ENCODE measurements at regions not wholly inside any gene's neighbourhood (a gene's known extent, or its start where the extent isn't known, plus 50 kb on each side); places are given as distances from the start of the nearest gene placed in this dataset.

DNA sequence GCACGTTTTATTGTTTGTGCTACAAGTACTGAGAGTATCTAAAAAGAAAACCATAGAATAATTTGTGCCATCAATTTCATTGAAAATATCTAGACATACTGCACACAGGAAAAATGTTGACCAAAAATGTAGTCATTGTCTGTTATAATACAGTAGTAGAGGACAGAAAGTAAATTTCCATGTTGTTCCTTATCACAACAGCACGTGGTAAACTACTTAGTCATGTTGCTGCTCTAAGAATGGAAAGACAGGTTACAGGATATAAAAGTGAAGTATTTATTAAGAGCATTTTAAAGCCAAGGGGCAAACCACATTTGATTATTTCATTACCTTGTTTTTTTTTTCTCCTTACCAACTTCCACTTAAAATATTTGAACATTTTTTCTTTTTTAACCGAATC is 89.0 kb upstream of the CEP85L start:
- no peak overlapping the region for H2BK5ac ChIP-seq (ENCODE audit: low read length)
- peaks cover 0 to 2% of the 10 kb centered on the region in 2 donors for H3K4me1 ChIP-seq (ENCODE audit: control insufficient read depth in 2 of 2, insufficient read depth in 1 of 2, low read depth in 1 of 2, low read length in 2 of 2)
- H3K9ac ChIP-seq (ENCODE audit: low read depth, low read length, poor library complexity), result no peak overlapping the region
- no peak overlapping the region for H2AK5ac ChIP-seq (ENCODE audit: low read depth, low read length)
- H3K27me3 ChIP-seq (ENCODE audit: control insufficient read depth in 3 of 3, insufficient read depth in 3 of 3, low read depth in 1 of 3, low read length in 3 of 3), result no peaks in the 10 kb centered on the region
- H2AFZ ChIP-seq (ENCODE audit: low read length), result no peak overlapping the region
- H2BK15ac ChIP-seq (ENCODE audit: low read length), result no peak overlapping the region
- H3K18ac ChIP-seq (ENCODE audit: low read length), result no peak overlapping the region
- no peak overlapping the region for H3K4me3 ChIP-seq (ENCODE audit: low read length in 2 of 2)
- H3K27ac ChIP-seq (replicated peaks; ENCODE audit: low read length), result no peak overlapping the region
- H3K36me3 ChIP-seq (replicated peaks in 1 of 2; ENCODE audit: control insufficient read depth in 2 of 2, insufficient read depth in 2 of 2, low read length in 2 of 2), result no peaks in the 10 kb centered on the region
- H2BK12ac ChIP-seq (ENCODE audit: low read length), result no peak overlapping the region
- no peaks in the 10 kb centered on the region for H3K9me3 ChIP-seq (replicated peaks in 1 of 2; ENCODE audit: control insufficient read depth in 2 of 2, insufficient read depth in 1 of 2, low read depth in 1 of 2, low read length in 2 of 2)
- peaks cover 3% of the 10 kb centered on the region for H3K79me1 ChIP-seq (ENCODE audit: low read depth, low read length)
- H3K4ac ChIP-seq (ENCODE audit: low read length), result no peak overlapping the region
- no peak overlapping the region for H3K4me2 ChIP-seq (ENCODE audit: insufficient read depth, low read length, poor library complexity, severe bottlenecking)
- H4K8ac ChIP-seq (ENCODE audit: low read depth, low read length), result no peak overlapping the region
- H3K23ac ChIP-seq (ENCODE audit: low read depth, low read length, poor library complexity), result no peak overlapping the region
- WGBS, 2 donors (ENCODE audit: extremely low coverage in 2 of 2, insufficient read length in 2 of 2, insufficient replicate concordance in 1 of 2), result 100% methylated on average over 1 of the region's 3 CpGs
- no peak overlapping the region for H2BK120ac ChIP-seq (ENCODE audit: low read depth, low read length)
- no peak overlapping the region for H4K91ac ChIP-seq (ENCODE audit: low read depth, low read length, poor library complexity)
- no peak overlapping the region for H3K14ac ChIP-seq (ENCODE audit: low read length)
- no peak for DNase-seq (ENCODE audit: low spot score)

DNA sequence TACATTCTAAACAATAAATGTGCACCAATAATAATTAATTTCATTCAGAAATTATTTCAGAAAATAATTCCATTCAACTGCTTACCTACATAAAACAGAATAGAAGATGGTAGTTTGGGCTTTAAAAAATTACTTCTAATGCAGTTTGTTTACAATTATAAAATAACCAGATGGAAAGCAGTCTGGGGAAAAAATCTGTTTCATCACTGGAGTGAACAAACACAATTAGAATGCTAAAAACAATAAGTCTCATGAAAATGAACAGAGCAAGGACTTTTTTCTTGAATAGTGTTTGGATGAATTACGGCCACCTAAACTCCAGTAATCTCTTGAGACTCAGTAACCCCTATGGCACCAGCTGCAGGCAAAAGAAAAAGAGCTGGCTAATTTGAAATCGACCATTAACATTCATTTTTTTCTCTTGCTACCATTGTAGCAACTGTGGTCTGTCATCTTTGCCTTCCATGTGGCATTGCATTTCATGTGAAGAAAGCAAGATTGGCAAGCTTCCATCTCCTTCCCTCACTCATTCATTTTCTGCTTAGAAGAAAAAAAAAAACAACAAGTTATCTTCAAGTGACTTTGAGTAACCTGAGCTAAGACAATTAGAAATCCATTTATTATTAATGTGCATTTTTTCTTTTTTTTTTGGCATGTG is 88.4 kb upstream of the CEP85L start:
- H3K4me2 ChIP-seq (ENCODE audit: insufficient read depth, low read length, poor library complexity, severe bottlenecking), result no peak overlapping the region
- peaks cover 3% of the 10 kb centered on the region for H3K79me1 ChIP-seq (ENCODE audit: low read depth, low read length)
- no peak overlapping the region for H3K9ac ChIP-seq (ENCODE audit: low read depth, low read length, poor library complexity)
- H3K27me3 ChIP-seq (ENCODE audit: control insufficient read depth in 3 of 3, insufficient read depth in 3 of 3, low read depth in 1 of 3, low read length in 3 of 3), result no peaks in the 10 kb centered on the region
- H2BK120ac ChIP-seq (ENCODE audit: low read depth, low read length), result no peak overlapping the region
- H4K8ac ChIP-seq (ENCODE audit: low read depth, low read length), result no peak overlapping the region
- H4K91ac ChIP-seq (ENCODE audit: low read depth, low read length, poor library complexity), result no peak overlapping the region
- no peak overlapping the region for H2AK5ac ChIP-seq (ENCODE audit: low read depth, low read length)
- WGBS, 2 donors (ENCODE audit: extremely low coverage in 2 of 2, insufficient read length in 2 of 2, insufficient replicate concordance in 1 of 2), result no CpG with 5 or more reads among the region's 2 CpGs
- H2BK15ac ChIP-seq (ENCODE audit: low read length), result no peak overlapping the region
- no peak overlapping the region for H3K14ac ChIP-seq (ENCODE audit: low read length)
- H2AFZ ChIP-seq (ENCODE audit: low read length), result no peak overlapping the region
- no peaks in the 10 kb centered on the region for H3K9me3 ChIP-seq (replicated peaks in 1 of 2; ENCODE audit: control insufficient read depth in 2 of 2, insufficient read depth in 1 of 2, low read depth in 1 of 2, low read length in 2 of 2)
- no peaks in the 10 kb centered on the region for H3K36me3 ChIP-seq (replicated peaks in 1 of 2; ENCODE audit: control insufficient read depth in 2 of 2, insufficient read depth in 2 of 2, low read length in 2 of 2)
- DNase-seq (ENCODE audit: low spot score), result no peak
- no peak overlapping the region for H3K27ac ChIP-seq (replicated peaks; ENCODE audit: low read length)
- peaks cover 0 to 2% of the 10 kb centered on the region in 2 donors for H3K4me1 ChIP-seq (ENCODE audit: control insufficient read depth in 2 of 2, insufficient read depth in 1 of 2, low read depth in 1 of 2, low read length in 2 of 2)
- no peak overlapping the region for H3K18ac ChIP-seq (ENCODE audit: low read length)
- no peak overlapping the region for H2BK5ac ChIP-seq (ENCODE audit: low read length)
- no peak overlapping the region for H3K4me3 ChIP-seq (ENCODE audit: low read length in 2 of 2)
- no peak overlapping the region for H2BK12ac ChIP-seq (ENCODE audit: low read length)
- H3K23ac ChIP-seq (ENCODE audit: low read depth, low read length, poor library complexity), result no peak overlapping the region
- no peak overlapping the region for H3K4ac ChIP-seq (ENCODE audit: low read length)

DNA sequence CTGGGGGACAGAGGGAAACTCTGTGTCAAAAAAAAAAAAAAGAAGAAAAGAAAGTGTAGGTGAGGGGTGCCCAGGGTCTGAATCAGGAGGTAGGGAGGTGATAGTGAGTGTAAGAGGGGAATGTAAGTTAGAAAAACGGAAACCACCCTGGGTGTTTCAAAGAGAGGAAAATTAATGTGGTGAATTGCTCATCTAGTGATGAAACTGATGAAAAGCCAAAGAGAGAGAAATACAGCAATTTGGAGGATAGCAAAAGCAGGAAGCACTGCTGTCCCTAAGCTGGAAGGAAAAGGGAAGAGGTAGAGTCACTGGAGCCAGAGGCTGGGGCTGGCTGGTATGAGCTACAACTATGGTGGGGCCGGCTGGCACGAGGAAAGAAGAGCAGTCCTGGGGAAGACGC is 85.0 kb upstream of the CEP85L start:
- Histone ChIP-seq H4K91ac (ENCODE audit: low read depth, low read length, poor library complexity) (no peak overlapping the region), H3K79me1 (ENCODE audit: low read depth, low read length) (no peaks in the 10 kb centered on the region)

DNA sequence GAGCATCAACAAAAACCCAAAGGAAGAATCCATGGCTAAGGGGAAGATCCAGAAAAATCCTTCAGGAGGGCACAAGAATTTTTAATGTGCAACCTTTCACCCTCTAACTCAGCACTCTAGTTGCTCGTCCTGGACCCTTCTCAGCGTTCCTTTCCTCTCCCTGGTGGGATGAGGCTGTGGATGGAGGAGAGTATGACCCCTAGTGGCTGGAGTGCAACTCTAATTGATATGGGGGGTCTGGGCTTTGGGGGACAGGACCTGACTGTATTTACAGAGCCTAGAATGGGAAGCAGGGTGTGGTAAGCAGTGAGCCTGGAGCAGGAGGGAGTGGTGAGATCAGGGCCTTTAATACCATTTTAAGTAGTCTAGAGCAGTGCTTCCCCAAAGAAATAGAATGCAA is 83.9 kb upstream of the CEP85L start:
- Histone ChIP-seq H3K4me3 (ENCODE audit: low read length in 2 of 2) (no peak overlapping the region), H3K79me1 (ENCODE audit: low read depth, low read length) (no peaks in the 10 kb centered on the region), H2AFZ (ENCODE audit: low read length) (peak overlapping the region; percentile 8), H4K8ac (ENCODE audit: low read depth, low read length) (no peak overlapping the region), H3K9me3 (replicated peaks in 1 of 2; ENCODE audit: control insufficient read depth in 2 of 2, insufficient read depth in 1 of 2, low read depth in 1 of 2, low read length in 2 of 2) (no peaks in the 10 kb centered on the region), H3K27ac (replicated peaks; ENCODE audit: low read length) (no peak overlapping the region), H3K36me3 (replicated peaks in 1 of 2; ENCODE audit: control insufficient read depth in 2 of 2, insufficient read depth in 2 of 2, low read length in 2 of 2) (no peaks in the 10 kb centered on the region), H2BK15ac (ENCODE audit: low read length) (no peak overlapping the region), H3K9ac (ENCODE audit: low read depth, low read length, poor library complexity) (no peak overlapping the region), H3K4ac (ENCODE audit: low read length) (no peak overlapping the region), H2BK5ac (ENCODE audit: low read length) (no peak overlapping the region), H2BK12ac (ENCODE audit: low read length) (no peak overlapping the region), H3K4me1 (ENCODE audit: control insufficient read depth in 2 of 2, insufficient read depth in 1 of 2, low read depth in 1 of 2, low read length in 2 of 2) (no peaks in the 10 kb centered on the region), H4K91ac (ENCODE audit: low read depth, low read length, poor library complexity) (no peak overlapping the region), H2BK120ac (ENCODE audit: low read depth, low read length) (no peak overlapping the region), H3K18ac (ENCODE audit: low read length) (no peak overlapping the region), H3K14ac (ENCODE audit: low read length) (no peak overlapping the region), H2AK5ac (ENCODE audit: low read depth, low read length) (no peak overlapping the region), H3K4me2 (ENCODE audit: insufficient read depth, low read length, poor library complexity, severe bottlenecking) (no peak overlapping the region), H3K27me3 (ENCODE audit: control insufficient read depth in 3 of 3, insufficient read depth in 3 of 3, low read depth in 1 of 3, low read length in 3 of 3) (no peaks in the 10 kb centered on the region), H3K23ac (ENCODE audit: low read depth, low read length, poor library complexity) (no peak overlapping the region)
- WGBS, 2 donors (ENCODE audit: extremely low coverage in 2 of 2, insufficient read length in 2 of 2, insufficient replicate concordance in 1 of 2), result no CpG with 5 or more reads among the region's 2 CpGs
- DNase-seq (ENCODE audit: low spot score), result no peak

More for the DNA sequence above, 85.0 kb upstream of the CEP85L start:
- H2BK120ac ChIP-seq (ENCODE audit: low read depth, low read length), result no peak overlapping the region
- H2AK5ac ChIP-seq (ENCODE audit: low read depth, low read length), result no peak overlapping the region
- H3K4me3 ChIP-seq (ENCODE audit: low read length in 2 of 2), result no peak overlapping the region
- H2BK5ac ChIP-seq (ENCODE audit: low read length), result no peak overlapping the region
- H3K4ac ChIP-seq (ENCODE audit: low read length), result no peak overlapping the region
- H3K4me2 ChIP-seq (ENCODE audit: insufficient read depth, low read length, poor library complexity, severe bottlenecking), result no peak overlapping the region
- WGBS, 2 donors (ENCODE audit: extremely low coverage in 2 of 2, insufficient read length in 2 of 2, insufficient replicate concordance in 1 of 2), result no CpG with 5 or more reads among the region's 4 CpGs
- H2BK12ac ChIP-seq (ENCODE audit: low read length), result no peak overlapping the region
- H3K27ac ChIP-seq (replicated peaks; ENCODE audit: low read length), result no peak overlapping the region
- H3K23ac ChIP-seq (ENCODE audit: low read depth, low read length, poor library complexity), result no peak overlapping the region
- H2AFZ ChIP-seq (ENCODE audit: low read length), result no peak overlapping the region
- H3K18ac ChIP-seq (ENCODE audit: low read length), result no peak overlapping the region
- H2BK15ac ChIP-seq (ENCODE audit: low read length), result no peak overlapping the region
- H4K8ac ChIP-seq (ENCODE audit: low read depth, low read length), result no peak overlapping the region
- no peaks in the 10 kb centered on the region for H3K36me3 ChIP-seq (replicated peaks in 1 of 2; ENCODE audit: control insufficient read depth in 2 of 2, insufficient read depth in 2 of 2, low read length in 2 of 2)
- no peak overlapping the region for H3K9ac ChIP-seq (ENCODE audit: low read depth, low read length, poor library complexity)
- H3K14ac ChIP-seq (ENCODE audit: low read length), result no peak overlapping the region
- no peaks in the 10 kb centered on the region for H3K9me3 ChIP-seq (replicated peaks in 1 of 2; ENCODE audit: control insufficient read depth in 2 of 2, insufficient read depth in 1 of 2, low read depth in 1 of 2, low read length in 2 of 2)
- no peaks in the 10 kb centered on the region for H3K4me1 ChIP-seq (ENCODE audit: control insufficient read depth in 2 of 2, insufficient read depth in 1 of 2, low read depth in 1 of 2, low read length in 2 of 2)
- DNase-seq (ENCODE audit: low spot score), result no peak
- H3K27me3 ChIP-seq (ENCODE audit: control insufficient read depth in 3 of 3, insufficient read depth in 3 of 3, low read depth in 1 of 3, low read length in 3 of 3), result no peaks in the 10 kb centered on the region

All from neuronal stem cell (in vitro differentiated cells).